ENCODE measurements at regions not wholly inside any gene's neighbourhood (a gene's known extent, or its start where the extent isn't known, plus 50 kb on each side); places are given as distances from the start of the nearest gene placed in this dataset.

- TF ChIP-seq MAFK (IDR thresholded peaks at IDR 0.05; ENCODE audit: low read depth, low read length) (no peak), RAD21 (IDR thresholded peaks at IDR 0.05; ENCODE audit: low read length) (no peak), CEBPB (IDR thresholded peaks at IDR 0.05; ENCODE audit: low read depth, low read length) (no peak), RCOR1 (IDR thresholded peaks at IDR 0.05; ENCODE audit: insufficient replicate concordance, low read length) (no peak), POLR2A (IDR thresholded peaks at IDR 0.05; ENCODE audit: low read depth, low read length) (no peak)
- TF ChIP-seq, protein P1, sequence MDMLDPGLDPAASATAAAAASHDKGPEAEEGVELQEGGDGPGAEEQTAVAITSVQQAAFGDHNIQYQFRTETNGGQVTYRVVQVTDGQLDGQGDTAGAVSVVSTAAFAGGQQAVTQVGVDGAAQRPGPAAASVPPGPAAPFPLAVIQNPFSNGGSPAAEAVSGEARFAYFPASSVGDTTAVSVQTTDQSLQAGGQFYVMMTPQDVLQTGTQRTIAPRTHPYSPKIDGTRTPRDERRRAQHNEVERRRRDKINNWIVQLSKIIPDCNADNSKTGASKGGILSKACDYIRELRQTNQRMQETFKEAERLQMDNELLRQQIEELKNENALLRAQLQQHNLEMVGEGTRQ (IDR thresholded peaks at IDR 0.05; ENCODE audit: low read depth, low read length) = no peak
- TF ChIP-seq, protein P2, sequence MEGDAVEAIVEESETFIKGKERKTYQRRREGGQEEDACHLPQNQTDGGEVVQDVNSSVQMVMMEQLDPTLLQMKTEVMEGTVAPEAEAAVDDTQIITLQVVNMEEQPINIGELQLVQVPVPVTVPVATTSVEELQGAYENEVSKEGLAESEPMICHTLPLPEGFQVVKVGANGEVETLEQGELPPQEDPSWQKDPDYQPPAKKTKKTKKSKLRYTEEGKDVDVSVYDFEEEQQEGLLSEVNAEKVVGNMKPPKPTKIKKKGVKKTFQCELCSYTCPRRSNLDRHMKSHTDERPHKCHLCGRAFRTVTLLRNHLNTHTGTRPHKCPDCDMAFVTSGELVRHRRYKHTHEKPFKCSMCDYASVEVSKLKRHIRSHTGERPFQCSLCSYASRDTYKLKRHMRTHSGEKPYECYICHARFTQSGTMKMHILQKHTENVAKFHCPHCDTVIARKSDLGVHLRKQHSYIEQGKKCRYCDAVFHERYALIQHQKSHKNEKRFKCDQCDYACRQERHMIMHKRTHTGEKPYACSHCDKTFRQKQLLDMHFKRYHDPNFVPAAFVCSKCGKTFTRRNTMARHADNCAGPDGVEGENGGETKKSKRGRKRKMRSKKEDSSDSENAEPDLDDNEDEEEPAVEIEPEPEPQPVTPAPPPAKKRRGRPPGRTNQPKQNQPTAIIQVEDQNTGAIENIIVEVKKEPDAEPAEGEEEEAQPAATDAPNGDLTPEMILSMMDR (conservative IDR thresholded peaks at IDR 0.05; ENCODE audit: low read depth, low read length) = no peak
These were observed 384.4 kb downstream of the BMP2 start for GRCh38 chr20:7151676-7152470.
